MM.1S (cell line): ENCODE measurements at regions not wholly inside any gene's neighbourhood (a gene's known extent, or its start where the extent isn't known, plus 50 kb on each side); places are given as distances from the start of the nearest gene placed in this dataset.
"Not testable (repeated sequence)": the region's sequence is repeated elsewhere in the genome, so short reads cannot be mapped to it uniquely, and the experiment has no call there.

Experiments used
- DNase-seq: peaks from one replicate; pipeline ENCODE4 v3.0.0-alpha.2; 2015
- H2AFZ ChIP-seq: fragments of 300-600 bp; sonication (generic); 2 replicates; pipeline ENCODE4 v1.6.0; 2016; ENCODE audit warnings: antibody characterized with exemption, low read length
- H3F3A ChIP-seq: fragments of 300-600 bp; sonication (generic); 2 replicates; pipeline ENCODE4 v1.6.1; 2016; ENCODE audit warnings: mild to moderate bottlenecking, antibody characterized with exemption, low read length, moderate library complexity, mixed read lengths; ENCODE audit not compliant: insufficient read depth
- H3K27ac ChIP-seq: fragments of 300-600 bp; sonication (generic); 2 replicates; pipeline ENCODE4 v1.5.1; 2016; ENCODE audit warnings: mild to moderate bottlenecking, low read length
- H3K27me3 ChIP-seq: fragments of 300-600 bp; sonication (generic); replicated peaks from 2 replicates; pipeline ENCODE4 v1.6.0; 2016; ENCODE audit warnings: low read length; ENCODE audit not compliant: insufficient read depth
- H3K36me3 ChIP-seq: fragments of 300-600 bp; sonication (generic); replicated peaks from 2 replicates; pipeline ENCODE4 v1.6.1; 2016; ENCODE audit warnings: mild to moderate bottlenecking, low read length, mixed read lengths; ENCODE audit not compliant: insufficient read depth
- H3K4me1 ChIP-seq: fragments of 300-600 bp; sonication (generic); 2 replicates; pipeline ENCODE4 v1.6.1; 2016; ENCODE audit warnings: low read length, mixed read lengths
- H3K4me2 ChIP-seq: fragments of 300-600 bp; sonication (generic); 2 replicates; pipeline ENCODE4 v1.6.0; 2016; ENCODE audit warnings: low read depth, low read length
- H3K4me3 ChIP-seq: fragments of 300-600 bp; sonication (generic); 2 replicates; pipeline ENCODE4 v1.5.1; 2016; ENCODE audit warnings: low read length, mixed read lengths
- H3K79me2 ChIP-seq: fragments of 300-600 bp; sonication (generic); 2 replicates; pipeline ENCODE4 v1.6.1; 2016; ENCODE audit warnings: mixed run types, low read length, mixed read lengths
- H3K9ac ChIP-seq: fragments of 300-600 bp; sonication (generic); 2 replicates; pipeline ENCODE4 v1.6.1; 2016; ENCODE audit warnings: low read length, mixed read lengths
- H3K9me2 ChIP-seq: fragments of 300-600 bp; sonication (generic); replicated peaks from 2 replicates; pipeline ENCODE4 v1.6.1; 2016; ENCODE audit warnings: mild to moderate bottlenecking, low read length, mixed read lengths; ENCODE audit not compliant: insufficient read depth
- H3K9me3 ChIP-seq: fragments of 300-600 bp; sonication (generic); replicated peaks from 2 replicates; pipeline ENCODE4 v1.6.1; 2016; ENCODE audit warnings: mild to moderate bottlenecking, low read length, mixed read lengths; ENCODE audit not compliant: insufficient read depth
- H4K20me1 ChIP-seq: fragments of 300-600 bp; sonication (generic); 2 replicates; pipeline ENCODE4 v1.6.1; 2016; ENCODE audit warnings: mild to moderate bottlenecking, low read length, moderate library complexity, mixed read lengths; ENCODE audit not compliant: insufficient read depth
- EZH2 ChIP-seq: fragments of 300-600 bp; sonication (generic); optimal IDR thresholded peaks from 2 replicates; pipeline ENCODE3; 2017; ENCODE audit warnings: low read depth, mild to moderate bottlenecking, antibody characterized with exemption, low read length, mixed read lengths
- EZH2phosphoT487 ChIP-seq: fragments of 300-600 bp; sonication (generic); IDR thresholded peaks from 2 replicates; pipeline ENCODE4 v1.6.1; 2018; ENCODE audit warnings: antibody characterized with exemption, low read length
- TF ChIP-seq, protein P1 (sequence below): fragments of 300-600 bp; sonication (generic); IDR thresholded peaks from 2 replicates; pipeline ENCODE4 v1.5.1; 2016; ENCODE audit warnings: antibody characterized with exemption, low read length, mixed read lengths

- H3K27ac ChIP-seq: no peak overlapping the region
- no peaks in the 10 kb centered on the region for H3K36me3 ChIP-seq
- H4K20me1 ChIP-seq: no peaks in the 10 kb centered on the region
- TF ChIP-seq EZH2: no peak
- TF ChIP-seq, protein P1, sequence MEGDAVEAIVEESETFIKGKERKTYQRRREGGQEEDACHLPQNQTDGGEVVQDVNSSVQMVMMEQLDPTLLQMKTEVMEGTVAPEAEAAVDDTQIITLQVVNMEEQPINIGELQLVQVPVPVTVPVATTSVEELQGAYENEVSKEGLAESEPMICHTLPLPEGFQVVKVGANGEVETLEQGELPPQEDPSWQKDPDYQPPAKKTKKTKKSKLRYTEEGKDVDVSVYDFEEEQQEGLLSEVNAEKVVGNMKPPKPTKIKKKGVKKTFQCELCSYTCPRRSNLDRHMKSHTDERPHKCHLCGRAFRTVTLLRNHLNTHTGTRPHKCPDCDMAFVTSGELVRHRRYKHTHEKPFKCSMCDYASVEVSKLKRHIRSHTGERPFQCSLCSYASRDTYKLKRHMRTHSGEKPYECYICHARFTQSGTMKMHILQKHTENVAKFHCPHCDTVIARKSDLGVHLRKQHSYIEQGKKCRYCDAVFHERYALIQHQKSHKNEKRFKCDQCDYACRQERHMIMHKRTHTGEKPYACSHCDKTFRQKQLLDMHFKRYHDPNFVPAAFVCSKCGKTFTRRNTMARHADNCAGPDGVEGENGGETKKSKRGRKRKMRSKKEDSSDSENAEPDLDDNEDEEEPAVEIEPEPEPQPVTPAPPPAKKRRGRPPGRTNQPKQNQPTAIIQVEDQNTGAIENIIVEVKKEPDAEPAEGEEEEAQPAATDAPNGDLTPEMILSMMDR: no peak
- no peak for TF ChIP-seq EZH2phosphoT487
- H3K9me2 ChIP-seq: no peaks in the 10 kb centered on the region
- H2AFZ ChIP-seq: no peak overlapping the region
- no peak overlapping the region for H3K4me2 ChIP-seq
- no peak for DNase-seq
- H3K4me1 ChIP-seq: no peaks in the 10 kb centered on the region
- no peaks in the 10 kb centered on the region for H3K27me3 ChIP-seq
- H3F3A ChIP-seq: no peaks in the 10 kb centered on the region
- no peak overlapping the region for H3K4me3 ChIP-seq
- H3K9ac ChIP-seq: no peak overlapping the region
- no peaks in the 10 kb centered on the region for H3K9me3 ChIP-seq
- no peaks in the 10 kb centered on the region for H3K79me2 ChIP-seq
These were observed 92.8 kb upstream of the EPB41L4A start for GRCh38 chr5:112511920-112512319.

DNA sequence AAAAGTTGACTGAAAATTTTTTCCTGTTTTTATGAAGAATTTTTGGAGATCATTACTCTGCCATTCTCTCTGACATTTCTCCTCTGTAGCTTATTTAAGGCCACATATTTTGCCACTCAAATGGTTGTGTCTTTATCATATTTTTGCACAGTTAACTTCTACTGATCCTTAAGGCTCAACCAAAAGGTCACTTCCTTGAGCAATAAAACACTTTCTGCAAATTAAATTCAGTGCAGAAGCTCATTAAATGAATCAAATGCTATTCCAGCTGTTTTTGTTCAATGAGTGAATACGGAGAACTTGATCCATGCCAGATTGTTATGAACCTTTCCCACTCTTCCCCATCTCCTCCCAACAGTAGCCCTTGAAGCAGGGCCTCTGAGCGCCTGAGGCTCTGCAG, 93.8 kb upstream of the EPB41L4A start:
- Histone ChIP-seq H3K27me3 (no peaks in the 10 kb centered on the region), H3K79me2 (no peaks in the 10 kb centered on the region), H2AFZ (no peak overlapping the region), H3K9me3 (no peaks in the 10 kb centered on the region), H3F3A (no peaks in the 10 kb centered on the region), H3K4me2 (no peak overlapping the region), H3K9ac (no peak overlapping the region), H4K20me1 (no peaks in the 10 kb centered on the region), H3K27ac (no peak overlapping the region), H3K4me1 (no peaks in the 10 kb centered on the region), H3K9me2 (no peaks in the 10 kb centered on the region), H3K36me3 (no peaks in the 10 kb centered on the region), H3K4me3 (no peak overlapping the region)
- DNase-seq: no peak
- TF ChIP-seq EZH2: no peak
- TF ChIP-seq, protein P1: no peak
- no peak for TF ChIP-seq EZH2phosphoT487

DNA sequence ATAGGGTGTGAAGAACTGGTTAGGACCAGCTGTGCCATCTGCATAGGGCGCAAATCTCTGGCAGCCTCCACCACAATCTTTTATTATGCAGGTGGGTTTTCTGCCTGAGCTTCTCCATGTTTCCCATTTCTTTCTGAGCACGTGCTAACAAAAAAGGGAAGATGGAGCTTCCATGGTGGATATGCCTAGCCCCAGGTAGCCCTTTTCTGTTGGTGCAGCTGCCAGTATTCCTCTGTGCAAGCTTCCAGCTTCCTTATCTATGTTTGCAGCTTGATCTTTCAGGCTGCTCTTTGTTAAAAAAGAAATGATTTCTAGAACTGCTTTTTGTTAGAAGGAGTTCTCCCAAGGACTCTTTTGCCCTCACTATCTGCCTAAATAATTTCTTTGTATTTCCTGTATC, 95.0 kb upstream of the EPB41L4A start:
- Histone ChIP-seq H4K20me1 (no peaks in the 10 kb centered on the region), H3K9me3 (no peaks in the 10 kb centered on the region), H3K4me3 (no peak overlapping the region), H3K9me2 (no peaks in the 10 kb centered on the region), H3K79me2 (no peaks in the 10 kb centered on the region), H3K9ac (no peak overlapping the region), H3K36me3 (no peaks in the 10 kb centered on the region), H3F3A (no peaks in the 10 kb centered on the region), H3K27ac (no peak overlapping the region), H3K27me3 (no peaks in the 10 kb centered on the region), H2AFZ (no peak overlapping the region), H3K4me2 (no peak overlapping the region), H3K4me1 (no peaks in the 10 kb centered on the region)
- no peak for DNase-seq
- TF ChIP-seq, protein P1: no peak
- TF ChIP-seq EZH2phosphoT487 (no peak), EZH2 (no peak)

- Histone ChIP-seq H3K27ac (peak overlapping the region; percentile 36; the same call in 1 of the 2 replicates), H3K4me1 (peaks cover 36% of the 10 kb centered on the region), H3K4me2 (peak overlapping the region; percentile 54; the same call in 1 of the 2 replicates)
These were observed 101.4 kb upstream of the EPB41L4A start for GRCh38 chr5:112520474-112520873.

DNA sequence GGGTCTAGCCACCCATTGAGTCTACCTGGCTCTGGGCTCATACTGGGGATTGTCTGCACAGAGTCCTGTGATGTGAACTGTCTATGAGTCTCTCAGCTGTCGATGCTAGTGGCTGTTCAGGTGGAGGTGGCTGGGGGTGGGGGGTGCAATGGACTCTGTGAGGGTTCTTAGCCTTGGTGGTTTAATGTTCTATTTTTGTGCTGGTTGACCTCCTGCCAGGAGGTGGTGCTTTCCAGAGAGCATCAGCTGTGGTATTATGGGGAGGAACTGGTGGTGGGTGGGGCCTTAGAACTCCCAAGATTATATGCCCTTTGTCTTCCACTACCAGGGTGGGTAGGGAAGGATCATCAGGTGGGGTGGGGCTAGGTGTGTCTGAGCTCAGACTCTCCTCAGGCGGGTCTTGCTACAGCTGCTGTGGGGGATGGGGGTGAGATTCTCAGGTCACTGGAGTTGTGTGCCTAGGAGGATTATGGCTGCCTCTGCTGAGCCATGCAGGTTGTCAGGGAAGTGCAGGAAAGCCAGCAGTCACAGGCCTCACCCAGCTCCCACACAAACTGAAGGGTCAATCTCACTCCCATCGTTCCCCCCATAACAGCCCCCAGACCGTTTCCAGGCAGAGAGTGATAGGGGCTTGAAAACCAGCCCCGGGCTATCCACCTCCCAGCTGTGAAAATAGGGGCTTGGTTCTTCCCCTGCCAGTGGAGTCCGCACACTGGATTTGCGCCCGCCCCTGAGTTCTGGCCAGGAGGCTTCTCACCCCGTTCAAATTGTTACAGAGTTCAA, 104.0 kb upstream of the EPB41L4A start:
- Histone ChIP-seq H2AFZ (peak overlapping the region; percentile 45; the same call in 1 of the 2 replicates), H3K4me1 (peaks cover 36% of the 10 kb centered on the region), H3K27ac (peak overlapping the region; percentile 42; the same call in 1 of the 2 replicates), H3K4me2 (peak overlapping the region; percentile 34; the same call in 1 of the 2 replicates)
- peak; percentile 70 for DNase-seq
- H3K9ac ChIP-seq, H3K79me2 ChIP-seq, H3K9me2 ChIP-seq, H3K4me3 ChIP-seq, H3F3A ChIP-seq, H3K36me3 ChIP-seq, H3K27me3 ChIP-seq, H3K9me3 ChIP-seq, H4K20me1 ChIP-seq: not testable (repeated sequence)

More at GRCh38 chr5:112520474-112520873, 101.4 kb upstream of the EPB41L4A start:
- H4K20me1 ChIP-seq, H3F3A ChIP-seq, H3K9me2 ChIP-seq, H3K4me3 ChIP-seq, H3K36me3 ChIP-seq, H3K79me2 ChIP-seq, H3K9me3 ChIP-seq, H3K27me3 ChIP-seq, H2AFZ ChIP-seq, H3K9ac ChIP-seq: not testable (repeated sequence)
- peak; percentile 44 for DNase-seq
